ENCODE measurements at regions not wholly inside any gene's neighbourhood (a gene's known extent, or its start where the extent isn't known, plus 50 kb on each side); places are given as distances from the start of the nearest gene placed in this dataset.

DNA sequence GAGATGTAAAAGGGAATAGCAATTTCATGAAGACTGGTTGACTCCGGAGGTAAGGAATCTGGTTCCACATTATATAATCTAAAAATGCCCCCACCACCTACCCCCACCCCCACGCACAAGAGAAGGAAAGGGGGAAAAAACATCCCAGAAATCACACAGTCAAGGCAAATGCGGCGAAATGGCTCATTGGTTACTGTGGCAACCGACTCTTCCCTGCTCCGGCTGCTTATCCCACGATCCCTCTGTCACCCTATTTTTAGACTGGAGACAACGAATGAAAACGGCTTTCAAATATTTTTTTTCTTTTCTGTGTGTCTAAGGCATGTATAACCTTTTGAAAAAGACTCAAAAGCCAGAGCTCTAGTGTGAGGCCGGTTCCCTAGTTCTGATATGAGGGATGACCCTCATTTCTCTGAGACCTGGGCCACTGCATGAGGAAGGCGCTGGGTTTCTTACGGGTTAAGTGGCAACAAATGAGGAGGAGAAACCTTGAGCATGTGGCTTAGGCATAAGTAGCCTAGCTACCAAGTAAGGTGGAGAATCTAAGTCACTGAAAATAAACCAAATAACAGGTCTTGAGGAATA is 148.3 kb upstream of the GRIN2B start:
- TF ChIP-seq CTCF (IDR thresholded peaks at IDR 0.05) (no peak), POLR2A (IDR thresholded peaks at IDR 0.05) (no peak)

All from esophagus squamous epithelium (tissue), 4 donors.